ENCODE measurements at regions not wholly inside any gene's neighbourhood (a gene's known extent, or its start where the extent isn't known, plus 50 kb on each side); places are given as distances from the start of the nearest gene placed in this dataset.
"Not testable (repeated sequence)": the region's sequence is repeated elsewhere in the genome, so short reads cannot be mapped to it uniquely, and the experiment has no call there.

DNA sequence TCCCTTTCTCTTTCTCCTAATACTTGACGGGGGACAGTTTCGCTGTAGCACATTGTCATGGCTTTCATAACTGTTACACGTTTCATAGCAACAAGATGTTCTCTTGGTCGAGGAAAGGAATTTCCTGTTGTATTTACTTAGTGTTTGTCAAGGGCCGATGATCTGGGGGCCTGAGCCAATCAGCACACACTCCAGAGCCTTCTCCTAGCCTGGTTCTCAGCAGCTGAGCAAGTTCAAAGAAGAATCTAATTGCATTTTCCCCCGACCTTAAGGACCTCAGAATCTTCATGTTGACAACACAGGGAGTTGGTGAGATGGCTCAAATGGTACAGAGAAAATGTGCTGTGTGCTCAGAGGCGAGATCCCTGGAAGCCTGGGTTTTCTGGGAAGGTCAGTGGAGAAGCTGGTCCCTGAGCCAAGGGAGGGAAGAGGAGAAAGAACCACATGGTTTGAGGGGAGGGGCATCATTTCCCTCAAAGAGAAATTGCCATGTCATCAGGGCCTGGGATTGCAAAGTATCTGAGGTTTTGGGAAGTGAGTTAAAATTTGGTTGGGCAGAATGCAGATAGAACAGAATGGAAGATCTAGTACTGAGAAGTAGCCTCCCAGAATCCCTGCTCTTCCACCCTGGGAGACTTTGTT, 76.9 kb upstream of the AGAP1 start:
- Mint-ChIP-seq H3K27me3 (peaks cover 25% of the 10 kb centered on the region), H3K27ac (no peak overlapping the region), H3K4me1 (no peaks in the 10 kb centered on the region), H3K9me3 (no peaks in the 10 kb centered on the region), H3K36me3 (ENCODE audit: low read depth) (no peaks in the 10 kb centered on the region), H3K4me3 (no peak overlapping the region)
- no peak for ATAC-seq (replicated peaks)

GRCh38 chr2:235418918-235419317, 74.9 kb upstream of the AGAP1 start:
- Mint-ChIP-seq H3K27ac (no peak overlapping the region), H3K4me3 (no peak overlapping the region), H3K4me1 (no peaks in the 10 kb centered on the region), H3K9me3 (peaks cover 4% of the 10 kb centered on the region), H3K27me3 (peaks cover 25% of the 10 kb centered on the region), H3K36me3 (ENCODE audit: low read depth) (no peaks in the 10 kb centered on the region)
- no peak for ATAC-seq (replicated peaks)

- Mint-ChIP-seq H3K36me3 (ENCODE audit: low read depth) (no peaks in the 10 kb centered on the region), H3K9me3 (peaks cover 8% of the 10 kb centered on the region), H3K4me3 (no peak overlapping the region), H3K27ac (no peak overlapping the region), H3K27me3 (peaks cover 22% of the 10 kb centered on the region), H3K4me1 (no peaks in the 10 kb centered on the region)
- no peak for ATAC-seq (replicated peaks)
Measured at GRCh38 chr2:235419996-235420395, 73.8 kb upstream of the AGAP1 start.

GRCh38 chr2:235421618-235422017, 72.2 kb upstream of the AGAP1 start:
- Mint-ChIP-seq H3K27me3 (peaks cover 17% of the 10 kb centered on the region), H3K4me3 (no peak overlapping the region), H3K27ac (no peak overlapping the region), H3K4me1 (no peaks in the 10 kb centered on the region), H3K9me3 (peaks cover 8% of the 10 kb centered on the region), H3K36me3 (ENCODE audit: low read depth) (no peaks in the 10 kb centered on the region)
- no peak for ATAC-seq (replicated peaks)

- H3K4me1 Mint-ChIP-seq: no peaks in the 10 kb centered on the region
- H3K9me3 Mint-ChIP-seq: no peaks in the 10 kb centered on the region
- ATAC-seq (replicated peaks): no peak
- no peak overlapping the region for H3K4me3 Mint-ChIP-seq
- H3K27ac Mint-ChIP-seq: no peak overlapping the region
- no peaks in the 10 kb centered on the region for H3K36me3 Mint-ChIP-seq (ENCODE audit: low read depth)
- H3K27me3 Mint-ChIP-seq: peaks cover 20% of the 10 kb centered on the region
Measured at GRCh38 chr2:235430366-235431083, 63.3 kb upstream of the AGAP1 start.

DNA sequence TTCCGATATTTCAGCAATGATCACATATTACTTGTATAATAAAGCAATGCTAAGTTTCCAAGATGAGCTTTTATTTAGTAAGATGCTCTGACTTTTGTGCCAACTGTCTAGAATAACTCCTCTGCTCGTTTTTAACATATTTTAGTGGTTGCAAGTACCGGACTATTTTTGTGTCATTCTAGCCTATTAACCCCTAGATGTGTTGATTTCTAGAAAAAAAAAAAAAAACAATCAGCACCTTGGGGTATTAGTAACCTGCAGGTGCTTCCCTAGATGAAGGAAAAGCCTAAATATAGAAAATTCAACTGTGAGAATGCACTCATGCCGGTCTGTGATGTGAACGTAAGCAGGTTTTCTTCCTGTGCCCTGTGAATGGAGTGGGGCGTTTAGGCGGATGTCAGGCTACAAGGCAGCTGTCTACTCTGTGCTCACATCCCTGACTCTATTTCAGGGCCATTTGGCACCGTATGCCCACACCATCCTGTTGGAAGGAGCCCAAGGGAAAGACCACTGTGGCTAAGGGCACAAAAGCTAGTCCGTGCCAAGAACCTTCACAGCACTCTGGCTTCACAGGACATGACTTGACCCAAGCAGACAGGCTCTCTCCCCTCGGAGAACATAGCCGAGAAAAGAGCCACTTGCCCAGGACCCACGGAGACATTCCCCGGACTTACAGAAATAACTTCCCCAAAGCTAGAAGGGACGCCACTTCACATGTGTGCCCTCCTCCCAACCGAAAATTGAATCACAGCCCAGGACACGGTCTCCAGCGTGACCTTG, 60.9 kb upstream of the AGAP1 start:
- H3K4me1 Mint-ChIP-seq: no peaks in the 10 kb centered on the region
- no peak overlapping the region for H3K4me3 Mint-ChIP-seq
- no peaks in the 10 kb centered on the region for H3K36me3 Mint-ChIP-seq (ENCODE audit: low read depth)
- no peak overlapping the region for H3K27ac Mint-ChIP-seq
- H3K27me3 Mint-ChIP-seq: peaks cover 24% of the 10 kb centered on the region
- no peak for ATAC-seq (replicated peaks)
- H3K9me3 Mint-ChIP-seq: no peaks in the 10 kb centered on the region

GRCh38 chr2:235433860-235434259, 60.0 kb upstream of the AGAP1 start:
- Mint-ChIP-seq H3K4me3 (no peak overlapping the region), H3K27ac (no peak overlapping the region), H3K4me1 (no peaks in the 10 kb centered on the region), H3K27me3 (peaks cover 28% of the 10 kb centered on the region), H3K9me3 (no peaks in the 10 kb centered on the region), H3K36me3 (ENCODE audit: low read depth) (no peaks in the 10 kb centered on the region)
- ATAC-seq (replicated peaks): no peak

GRCh38 chr2:235439959-235440662, 53.7 kb upstream of the AGAP1 start:
- no peaks in the 10 kb centered on the region for H3K9me3 Mint-ChIP-seq
- no peaks in the 10 kb centered on the region for H3K36me3 Mint-ChIP-seq (ENCODE audit: low read depth)
- ATAC-seq (replicated peaks): no peak
- H3K27ac Mint-ChIP-seq: no peak overlapping the region
- no peak overlapping the region for H3K4me3 Mint-ChIP-seq
- H3K27me3 Mint-ChIP-seq: peaks cover 11% of the 10 kb centered on the region
- no peaks in the 10 kb centered on the region for H3K4me1 Mint-ChIP-seq

DNA sequence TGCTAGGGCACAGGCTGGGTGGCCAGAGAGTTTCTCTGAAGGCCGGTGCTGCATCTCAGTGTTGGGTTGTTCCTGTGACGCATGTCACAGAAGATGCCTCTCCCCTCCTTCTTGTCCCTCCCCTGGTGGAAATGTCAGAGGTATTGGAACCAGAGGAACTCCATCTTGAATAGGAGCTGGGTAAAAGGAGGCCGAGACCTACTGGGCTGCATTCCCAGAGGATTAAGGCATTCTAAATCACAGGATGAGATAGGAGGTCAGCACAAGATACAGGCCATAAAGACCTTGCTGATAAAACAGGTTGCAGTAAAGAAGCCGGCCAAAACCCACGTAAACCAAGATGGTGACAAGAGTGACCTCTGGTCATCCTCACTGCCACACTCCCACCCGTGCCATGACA, 50.3 kb upstream of the AGAP1 start:
- H3K27ac Mint-ChIP-seq; H3K36me3 Mint-ChIP-seq (ENCODE audit: low read depth); H3K27me3 Mint-ChIP-seq; H3K4me3 Mint-ChIP-seq; H3K4me1 Mint-ChIP-seq; ATAC-seq (replicated peaks); H3K9me3 Mint-ChIP-seq: not testable (repeated sequence)
